ENCODE measurements at regions not wholly inside any gene's neighbourhood (a gene's known extent, or its start where the extent isn't known, plus 50 kb on each side); places are given as distances from the start of the nearest gene placed in this dataset.

GRCh38 chr1:232872738-232873137 is 67.5 kb downstream of the MAP10 start:
- H3K9me3 Mint-ChIP-seq, result no peaks in the 10 kb centered on the region
- H3K4me3 ChIP-seq (ENCODE audit: low read depth, low read length), result no peak overlapping the region
- H3K4me3 Mint-ChIP-seq, result no peak overlapping the region
- peaks cover 6 to 7% (median 6%) of the 10 kb centered on the region in 4 donors for H3K4me1 Mint-ChIP-seq
- no peaks in the 10 kb centered on the region for H3K36me3 ChIP-seq (ENCODE audit: control insufficient read depth, insufficient read depth, low read length)
- no peaks in the 10 kb centered on the region for H3K4me1 ChIP-seq (ENCODE audit: control insufficient read depth, insufficient read depth, low read length, poor library complexity, severe bottlenecking)
- no peaks in the 10 kb centered on the region for H3K36me3 Mint-ChIP-seq
- peaks cover 16% of the 10 kb centered on the region for H3K27me3 Mint-ChIP-seq
- H3K27me3 ChIP-seq (ENCODE audit: control insufficient read depth, insufficient read depth, low read length), result no peaks in the 10 kb centered on the region
- DNase-seq (no peak), ATAC-seq (ENCODE audit: low read depth in 2 of 2) (no peak)
- no peaks in the 10 kb centered on the region for H3K9me3 ChIP-seq (ENCODE audit: control insufficient read depth in 2 of 2, low read length in 2 of 2)
- H3K27ac Mint-ChIP-seq, result no peak overlapping the region
- no peak overlapping the region for H3K27ac ChIP-seq (ENCODE audit: insufficient read depth, low read length, poor library complexity, severe bottlenecking)

GRCh38 chr1:232873412-232873811 is 68.2 kb downstream of the MAP10 start:
- Histone ChIP-seq H3K9me3 (ENCODE audit: control insufficient read depth in 2 of 2, low read length in 2 of 2) (no peaks in the 10 kb centered on the region), H3K4me1 (ENCODE audit: control insufficient read depth, insufficient read depth, low read length, poor library complexity, severe bottlenecking) (no peaks in the 10 kb centered on the region), H3K27me3 (ENCODE audit: control insufficient read depth, insufficient read depth, low read length) (no peaks in the 10 kb centered on the region), H3K27ac (ENCODE audit: insufficient read depth, low read length, poor library complexity, severe bottlenecking) (no peak overlapping the region), H3K4me3 (ENCODE audit: low read depth, low read length) (no peak overlapping the region), H3K36me3 (ENCODE audit: control insufficient read depth, insufficient read depth, low read length) (no peaks in the 10 kb centered on the region)
- ATAC-seq (ENCODE audit: low read depth in 2 of 2) (no peak), DNase-seq (no peak)
- H3K4me1 Mint-ChIP-seq, result peaks cover 6 to 7% (median 6%) of the 10 kb centered on the region in 4 donors
- peaks cover 16% of the 10 kb centered on the region for H3K27me3 Mint-ChIP-seq
- no peak overlapping the region for H3K4me3 Mint-ChIP-seq
- no peak overlapping the region for H3K27ac Mint-ChIP-seq
- no peaks in the 10 kb centered on the region for H3K36me3 Mint-ChIP-seq
- H3K9me3 Mint-ChIP-seq, result no peaks in the 10 kb centered on the region

- no peak for ATAC-seq (ENCODE audit: low read depth in 2 of 2)
- no peaks in the 10 kb centered on the region for H3K36me3 Mint-ChIP-seq
- no peak overlapping the region for H3K27ac ChIP-seq (ENCODE audit: insufficient read depth, low read length, poor library complexity, severe bottlenecking)
Measured at GRCh38 chr1:232873931-232874330, 68.7 kb downstream of the MAP10 start.

GRCh38 chr1:232875536-232875935 is 70.3 kb downstream of the MAP10 start:
- H3K9me3 Mint-ChIP-seq, result no peaks in the 10 kb centered on the region
- no peaks in the 10 kb centered on the region for H3K36me3 Mint-ChIP-seq
- no peak overlapping the region for H3K4me3 ChIP-seq (ENCODE audit: low read depth, low read length)
- no peaks in the 10 kb centered on the region for H3K36me3 ChIP-seq (ENCODE audit: control insufficient read depth, insufficient read depth, low read length)
- no peak overlapping the region for H3K27ac Mint-ChIP-seq
- no peak overlapping the region for H3K27ac ChIP-seq (ENCODE audit: insufficient read depth, low read length, poor library complexity, severe bottlenecking)
- no peak overlapping the region for H3K4me3 Mint-ChIP-seq
- no peak for DNase-seq
- no peaks in the 10 kb centered on the region for H3K4me1 ChIP-seq (ENCODE audit: control insufficient read depth, insufficient read depth, low read length, poor library complexity, severe bottlenecking)
- no peaks in the 10 kb centered on the region for H3K27me3 ChIP-seq (ENCODE audit: control insufficient read depth, insufficient read depth, low read length)
- H3K4me1 Mint-ChIP-seq, result peaks cover 4 to 6% (median 5%) of the 10 kb centered on the region in 4 donors
- H3K27me3 Mint-ChIP-seq, result peaks cover 15% of the 10 kb centered on the region
- ATAC-seq (ENCODE audit: low read depth in 2 of 2), result no peak
- H3K9me3 ChIP-seq (ENCODE audit: control insufficient read depth in 2 of 2, low read length in 2 of 2), result no peaks in the 10 kb centered on the region

More at GRCh38 chr1:232873931-232874330, 68.7 kb downstream of the MAP10 start:
- Mint-ChIP-seq H3K4me3 (no peak overlapping the region), H3K27ac (no peak overlapping the region), H3K9me3 (no peaks in the 10 kb centered on the region), H3K4me1 (peaks cover 6 to 7% (median 6%) of the 10 kb centered on the region in 4 donors), H3K27me3 (peaks cover 16% of the 10 kb centered on the region)
- Histone ChIP-seq H3K4me1 (ENCODE audit: control insufficient read depth, insufficient read depth, low read length, poor library complexity, severe bottlenecking) (no peaks in the 10 kb centered on the region), H3K4me3 (ENCODE audit: low read depth, low read length) (no peak overlapping the region), H3K36me3 (ENCODE audit: control insufficient read depth, insufficient read depth, low read length) (no peaks in the 10 kb centered on the region), H3K9me3 (ENCODE audit: control insufficient read depth in 2 of 2, low read length in 2 of 2) (no peaks in the 10 kb centered on the region), H3K27me3 (ENCODE audit: control insufficient read depth, insufficient read depth, low read length) (no peaks in the 10 kb centered on the region)
- DNase-seq, result no peak

- ATAC-seq (ENCODE audit: low read depth in 2 of 2), result no peak
- no peaks in the 10 kb centered on the region for H3K9me3 Mint-ChIP-seq
- H3K4me1 ChIP-seq (ENCODE audit: control insufficient read depth, insufficient read depth, low read length, poor library complexity, severe bottlenecking), result no peaks in the 10 kb centered on the region
- H3K27me3 ChIP-seq (ENCODE audit: control insufficient read depth, insufficient read depth, low read length), result no peaks in the 10 kb centered on the region
- H3K27ac ChIP-seq (ENCODE audit: insufficient read depth, low read length, poor library complexity, severe bottlenecking), result no peak overlapping the region
- DNase-seq, result no peak
- no peak overlapping the region for H3K4me3 ChIP-seq (ENCODE audit: low read depth, low read length)
- no peaks in the 10 kb centered on the region for H3K36me3 ChIP-seq (ENCODE audit: control insufficient read depth, insufficient read depth, low read length)
- no peak overlapping the region for H3K27ac Mint-ChIP-seq
- H3K9me3 ChIP-seq (ENCODE audit: control insufficient read depth in 2 of 2, low read length in 2 of 2), result no peaks in the 10 kb centered on the region
- no peaks in the 10 kb centered on the region for H3K36me3 Mint-ChIP-seq
- H3K27me3 Mint-ChIP-seq, result peaks cover 12% of the 10 kb centered on the region
- H3K4me3 Mint-ChIP-seq, result no peak overlapping the region
- H3K4me1 Mint-ChIP-seq, result peaks cover 0 to 4% (median 0%) of the 10 kb centered on the region in 4 donors
Measured at GRCh38 chr1:232876506-232877364, 71.5 kb downstream of the MAP10 start.

- Mint-ChIP-seq H3K9me3 (no peaks in the 10 kb centered on the region), H3K4me1 (peaks cover 0 to 4% (median 0%) of the 10 kb centered on the region in 4 donors), H3K36me3 (no peaks in the 10 kb centered on the region), H3K27ac (no peak overlapping the region), H3K27me3 (peaks cover 12% of the 10 kb centered on the region), H3K4me3 (no peak overlapping the region)
- Histone ChIP-seq H3K27me3 (ENCODE audit: control insufficient read depth, insufficient read depth, low read length) (no peaks in the 10 kb centered on the region), H3K9me3 (ENCODE audit: control insufficient read depth in 2 of 2, low read length in 2 of 2) (no peaks in the 10 kb centered on the region), H3K27ac (ENCODE audit: insufficient read depth, low read length, poor library complexity, severe bottlenecking) (no peak overlapping the region), H3K36me3 (ENCODE audit: control insufficient read depth, insufficient read depth, low read length) (no peaks in the 10 kb centered on the region), H3K4me3 (ENCODE audit: low read depth, low read length) (no peak overlapping the region), H3K4me1 (ENCODE audit: control insufficient read depth, insufficient read depth, low read length, poor library complexity, severe bottlenecking) (no peaks in the 10 kb centered on the region)
- ATAC-seq (ENCODE audit: low read depth in 2 of 2), result no peak
- no peak for DNase-seq
Measured at GRCh38 chr1:232877365-232878028, 72.3 kb downstream of the MAP10 start.

- Mint-ChIP-seq H3K4me3 (no peak overlapping the region), H3K27me3 (peaks cover 12% of the 10 kb centered on the region), H3K4me1 (peaks cover 0 to 4% (median 0%) of the 10 kb centered on the region in 4 donors), H3K27ac (no peak overlapping the region), H3K9me3 (no peaks in the 10 kb centered on the region), H3K36me3 (no peaks in the 10 kb centered on the region)
- ATAC-seq (ENCODE audit: low read depth in 2 of 2), result no peak
- Histone ChIP-seq H3K4me1 (ENCODE audit: control insufficient read depth, insufficient read depth, low read length, poor library complexity, severe bottlenecking) (no peaks in the 10 kb centered on the region), H3K9me3 (ENCODE audit: control insufficient read depth in 2 of 2, low read length in 2 of 2) (no peaks in the 10 kb centered on the region), H3K27ac (ENCODE audit: insufficient read depth, low read length, poor library complexity, severe bottlenecking) (no peak overlapping the region), H3K4me3 (ENCODE audit: low read depth, low read length) (no peak overlapping the region), H3K36me3 (ENCODE audit: control insufficient read depth, insufficient read depth, low read length) (no peaks in the 10 kb centered on the region), H3K27me3 (ENCODE audit: control insufficient read depth, insufficient read depth, low read length) (no peaks in the 10 kb centered on the region)
- DNase-seq, result no peak
Measured at GRCh38 chr1:232878086-232878485, 72.3 kb upstream of the NTPCR start.
